Ovary (tissue), 3 donors: ENCODE measurements at regions not wholly inside any gene's neighbourhood (a gene's known extent, or its start where the extent isn't known, plus 50 kb on each side); places are given as distances from the start of the nearest gene placed in this dataset.

ENCODE experiments used
- CTCF ChIP-seq, 3 donors: fragments of 450-650 bp in 2 of 3; fragments of 200-600 bp in 1 of 3; IDR thresholded peaks; one replicate each; pipeline versions ENCODE4 v1.5.1 to v1.8.0; 2016 to 2022; ENCODE audit warnings: antibody characterized with exemption in 3 of 3, mild to moderate bottlenecking in 1 of 3
- EP300 ChIP-seq: sonication (generic); formaldehyde crosslinking; IDR thresholded peaks from one replicate; pipeline ENCODE4 v1.6.1; 2017; ENCODE audit warnings: antibody characterized with exemption
- POLR2A ChIP-seq: fragments of 450-650 bp; IDR thresholded peaks from one replicate; pipeline ENCODE4 v1.6.1; 2017; ENCODE audit warnings: antibody characterized with exemption, mild to moderate bottlenecking, moderate library complexity
- donor health status: DM: no; HTN: no; CAD: no.

GRCh38 chr12:92519284-92519683, 183.5 kb upstream of the PLEKHG7 start:
- no peak for TF ChIP-seq POLR2A
- TF ChIP-seq CTCF (IDR thresholded peaks at IDR 0.05) = no peak
- no peak for TF ChIP-seq EP300
